Transverse colon (tissue), 4 donors: ENCODE measurements at regions not wholly inside any gene's neighbourhood (a gene's known extent, or its start where the extent isn't known, plus 50 kb on each side); places are given as distances from the start of the nearest gene placed in this dataset.

Experiments
- POLR2A ChIP-seq: fragments of 450-650 bp; IDR thresholded peaks from one replicate; pipeline ENCODE4 v1.6.1; 2016; ENCODE audit warnings: antibody characterized with exemption, mild to moderate bottlenecking, moderate library complexity
- POLR2AphosphoS5 ChIP-seq, 3 donors: sonication (generic); formaldehyde crosslinking; IDR thresholded peaks; one replicate each; pipeline ENCODE4 v1.6.1; 2016; ENCODE audit warnings: antibody characterized with exemption in 3 of 3
- TF ChIP-seq, protein P1 (sequence below), 5 experiments: fragments of 200-600 bp in 3 of 5; fragments of 450-650 bp in 2 of 5; sonication (generic) in 3 of 5; IDR thresholded peaks; 1 replicate in 2 of 5; 2 replicates in 3 of 5; pipeline ENCODE4 v1.5.1; 2016 to 2017; ENCODE audit warnings: antibody characterized with exemption in 5 of 5, inconsistent platforms in 3 of 5, mild to moderate bottlenecking in 2 of 5, moderate library complexity in 1 of 5

GRCh38 chr3:110528305-110529121, 543.1 kb upstream of the NECTIN3 start:
- TF ChIP-seq, protein P1, sequence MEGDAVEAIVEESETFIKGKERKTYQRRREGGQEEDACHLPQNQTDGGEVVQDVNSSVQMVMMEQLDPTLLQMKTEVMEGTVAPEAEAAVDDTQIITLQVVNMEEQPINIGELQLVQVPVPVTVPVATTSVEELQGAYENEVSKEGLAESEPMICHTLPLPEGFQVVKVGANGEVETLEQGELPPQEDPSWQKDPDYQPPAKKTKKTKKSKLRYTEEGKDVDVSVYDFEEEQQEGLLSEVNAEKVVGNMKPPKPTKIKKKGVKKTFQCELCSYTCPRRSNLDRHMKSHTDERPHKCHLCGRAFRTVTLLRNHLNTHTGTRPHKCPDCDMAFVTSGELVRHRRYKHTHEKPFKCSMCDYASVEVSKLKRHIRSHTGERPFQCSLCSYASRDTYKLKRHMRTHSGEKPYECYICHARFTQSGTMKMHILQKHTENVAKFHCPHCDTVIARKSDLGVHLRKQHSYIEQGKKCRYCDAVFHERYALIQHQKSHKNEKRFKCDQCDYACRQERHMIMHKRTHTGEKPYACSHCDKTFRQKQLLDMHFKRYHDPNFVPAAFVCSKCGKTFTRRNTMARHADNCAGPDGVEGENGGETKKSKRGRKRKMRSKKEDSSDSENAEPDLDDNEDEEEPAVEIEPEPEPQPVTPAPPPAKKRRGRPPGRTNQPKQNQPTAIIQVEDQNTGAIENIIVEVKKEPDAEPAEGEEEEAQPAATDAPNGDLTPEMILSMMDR (IDR thresholded peaks at IDR 0.05): no peak
- TF ChIP-seq POLR2A (no peak), POLR2AphosphoS5 (IDR thresholded peaks at IDR 0.05) (no peak)
